Naive B cell (primary cell): ENCODE measurements at regions not wholly inside any gene's neighbourhood (a gene's known extent, or its start where the extent isn't known, plus 50 kb on each side); places are given as distances from the start of the nearest gene placed in this dataset.

ENCODE experiments used
- ATAC-seq, 2 donors: fragments of 150-1000 bp; cut with Tn5 transposase; 2 replicates each; pipeline ENCODE4 v1.10.0; 2021; ENCODE audit warnings: low read depth in 2 of 2, mild to moderate bottlenecking in 2 of 2, moderate library complexity in 2 of 2
- DNase-seq: peaks from one replicate; pipeline ENCODE4 v3.0.0; 2022
- H3K27ac Mint-ChIP-seq, 6 donors: one replicate each; pipeline ENCODE4 v1.8.0; 2020 to 2022; ENCODE audit warnings: mild to moderate bottlenecking in 6 of 6, mixed read lengths in 6 of 6, moderate library complexity in 5 of 6, inconsistent platforms in 2 of 6
- H3K27me3 Mint-ChIP-seq, 3 donors: one replicate each; pipeline ENCODE4 v1.8.0; 2021 to 2022; ENCODE audit warnings: mixed read lengths in 3 of 3, mild to moderate bottlenecking in 1 of 3
- H3K36me3 Mint-ChIP-seq, 2 donors: one replicate each; pipeline ENCODE4 v1.8.0; 2020 to 2022; ENCODE audit warnings: mixed read lengths in 2 of 2, inconsistent platforms in 1 of 2, mild to moderate bottlenecking in 1 of 2
- H3K4me1 Mint-ChIP-seq, 3 donors: one replicate each; pipeline ENCODE4 v1.8.0; 2020 to 2022; ENCODE audit warnings: mixed read lengths in 3 of 3, inconsistent platforms in 1 of 3, mild to moderate bottlenecking in 1 of 3, moderate library complexity in 1 of 3
- H3K4me3 Mint-ChIP-seq, 8 donors: one replicate each; pipeline ENCODE4 v1.8.0; 2020 to 2022; ENCODE audit warnings: mild to moderate bottlenecking in 8 of 8, mixed read lengths in 8 of 8, moderate library complexity in 8 of 8, inconsistent platforms in 2 of 8
- H3K9me3 Mint-ChIP-seq, 7 donors: one replicate each; pipeline ENCODE4 v1.8.0; 2020 to 2022; ENCODE audit warnings: mixed read lengths in 7 of 7, mild to moderate bottlenecking in 5 of 7, inconsistent platforms in 2 of 7, moderate library complexity in 1 of 7

DNA sequence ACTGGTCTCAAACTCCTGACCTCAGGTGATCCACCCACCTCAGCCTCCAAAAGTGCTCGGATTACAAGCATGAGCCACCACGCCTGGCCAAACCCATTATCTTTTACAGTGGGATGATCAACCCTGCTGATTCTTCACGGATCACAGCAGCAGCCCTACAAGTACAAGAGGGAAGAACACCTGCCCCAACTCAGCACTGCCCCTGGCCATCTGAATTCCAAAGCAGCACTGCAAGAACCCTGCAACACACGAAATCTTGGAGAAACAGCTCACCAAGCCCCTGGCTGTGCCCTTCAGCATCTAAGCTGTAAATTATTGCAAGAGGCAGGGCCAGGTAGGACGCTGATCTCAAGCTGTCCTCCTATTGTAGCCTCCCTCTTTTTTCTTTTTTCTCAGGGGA, 54.5 kb upstream of the MC3R start:
- no peaks in the 10 kb centered on the region for H3K36me3 Mint-ChIP-seq
- DNase-seq: no peak
- H3K9me3 Mint-ChIP-seq: peaks cover 5 to 19% (median 9%) of the 10 kb centered on the region in 7 donors
- H3K27me3 Mint-ChIP-seq: peaks cover 0 to 6% (median 0%) of the 10 kb centered on the region in 3 donors
- H3K4me1 Mint-ChIP-seq: no peaks in the 10 kb centered on the region
- H3K27ac Mint-ChIP-seq: no peak overlapping the region
- no peak for ATAC-seq
- H3K4me3 Mint-ChIP-seq: no peak overlapping the region

DNA sequence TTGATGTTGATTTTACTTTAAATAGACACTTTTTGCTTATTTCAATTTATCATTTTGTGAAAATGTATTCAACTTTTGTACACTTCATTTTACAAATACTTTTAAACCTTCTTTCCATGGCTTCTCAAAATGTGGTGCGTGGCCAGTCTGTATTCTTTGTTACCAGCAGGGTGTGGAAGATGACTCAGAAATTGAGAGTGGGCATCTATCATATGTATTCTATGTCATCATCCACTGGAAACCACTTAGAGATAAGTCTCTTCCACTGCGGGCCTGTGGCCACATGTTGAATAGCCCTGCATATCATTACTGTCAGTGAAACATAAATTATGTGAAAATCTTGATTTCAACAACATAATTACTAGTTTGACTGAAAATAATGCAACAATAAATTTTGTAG, 52.6 kb upstream of the MC3R start:
- DNase-seq (no peak), ATAC-seq (no peak)
- Mint-ChIP-seq H3K4me3 (no peak overlapping the region), H3K36me3 (peaks cover 3 to 16% of the 10 kb centered on the region in 2 donors), H3K4me1 (no peaks in the 10 kb centered on the region), H3K27me3 (peaks cover 0 to 6% (median 0%) of the 10 kb centered on the region in 3 donors), H3K9me3 (peaks cover 16 to 38% (median 22%) of the 10 kb centered on the region in 7 donors), H3K27ac (no peak overlapping the region)
